Subcutaneous abdominal adipose tissue (tissue), 5 donors: ENCODE measurements at regions not wholly inside any gene's neighbourhood (a gene's known extent, or its start where the extent isn't known, plus 50 kb on each side); places are given as distances from the start of the nearest gene placed in this dataset.
A peak's percentile ranks its signal among the peaks of the same experiment; 100 is the strongest.

Experiments
- H3K27ac ChIP-seq: one replicate; pipeline ENCODE4 v1.7.0; 2013; ENCODE audit warnings: low read depth, mild to moderate bottlenecking, inconsistent platforms, low read length, moderate library complexity
- H3K27me3 ChIP-seq, 5 donors: one replicate each; pipeline ENCODE4 v1.7.0; 2013; ENCODE audit warnings: low read length in 5 of 5, inconsistent platforms in 1 of 5; ENCODE audit not compliant: control insufficient read depth in 5 of 5, insufficient read depth in 4 of 5
- H3K36me3 ChIP-seq, 5 donors: one replicate each; pipeline ENCODE4 v1.7.0; 2013; ENCODE audit warnings: low read length in 5 of 5; ENCODE audit not compliant: control insufficient read depth in 5 of 5, insufficient read depth in 5 of 5
- H3K4me1 ChIP-seq, 5 donors: one replicate each; pipeline ENCODE4 v1.7.0; 2013; ENCODE audit warnings: low read length in 5 of 5, mild to moderate bottlenecking in 3 of 5, moderate library complexity in 1 of 5; ENCODE audit not compliant: control insufficient read depth in 5 of 5, insufficient read depth in 5 of 5
- H3K4me3 ChIP-seq, 5 donors: one replicate each; pipeline ENCODE4 v1.7.0; 2013; ENCODE audit warnings: low read length in 5 of 5, low read depth in 1 of 5
- H3K9ac ChIP-seq, 5 donors: one replicate each; pipeline ENCODE4 v1.7.0; 2013; ENCODE audit warnings: low read length in 5 of 5, mild to moderate bottlenecking in 4 of 5, moderate library complexity in 3 of 5
- H3K9me3 ChIP-seq, 5 donors: one replicate each; pipeline ENCODE4 v1.7.0; 2013; ENCODE audit warnings: low read length in 5 of 5; ENCODE audit not compliant: control insufficient read depth in 5 of 5
- donor health status: healthy.
- donor health status: healthy.
- donor health status: healthy.
- donor health status: healthy.
- donor health status: healthy.

DNA sequence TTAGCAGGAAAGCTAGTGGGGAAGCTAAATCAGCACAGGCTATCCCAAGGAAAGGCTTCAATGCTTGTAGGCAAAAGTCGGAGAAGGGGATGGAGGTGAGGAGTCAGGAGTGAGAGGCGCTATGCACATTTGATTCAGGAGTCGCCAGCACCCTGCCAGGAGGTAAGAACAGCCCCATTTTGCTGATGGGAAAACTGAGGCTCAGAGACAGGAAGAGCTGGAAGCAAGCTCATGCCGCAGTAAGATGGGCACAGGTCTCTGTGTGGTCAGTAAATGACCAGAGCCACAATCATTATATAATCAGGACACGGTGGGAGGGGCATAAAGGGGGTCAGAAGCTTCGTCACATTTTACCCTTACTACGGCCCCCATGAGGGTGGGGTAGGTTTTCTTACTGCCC, 504.4 kb downstream of the MN1 start:
- Histone ChIP-seq H3K4me1 (peaks cover 2 to 9% (median 7%) of the 10 kb centered on the region in 5 donors), H3K4me3 (no peak overlapping the region), H3K27ac (no peak overlapping the region), H3K9ac (no peak overlapping the region), H3K27me3 (peaks cover 0 to 9% (median 2%) of the 10 kb centered on the region in 5 donors), H3K36me3 (no peaks in the 10 kb centered on the region), H3K9me3 (no peaks in the 10 kb centered on the region)

DNA sequence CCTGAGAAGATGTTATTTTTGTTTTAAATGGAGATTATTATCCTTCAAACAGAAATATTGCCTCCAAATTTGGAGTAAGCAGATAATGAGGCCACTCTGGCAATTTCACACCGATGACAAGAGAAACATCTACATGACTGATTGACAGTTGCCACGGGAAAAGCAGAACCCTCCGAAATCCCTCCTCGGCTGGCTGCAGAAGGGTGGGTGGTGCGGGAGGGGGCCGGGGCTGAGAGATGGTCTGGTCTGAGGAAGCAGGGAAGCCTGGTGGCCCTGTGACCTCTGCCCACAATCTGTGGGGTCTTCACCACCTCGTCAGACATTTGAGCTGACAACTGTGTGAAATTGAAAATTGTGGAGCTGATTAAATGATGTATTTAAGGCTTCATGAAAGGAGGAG, 503.2 kb downstream of the MN1 start:
- Histone ChIP-seq H3K36me3 (no peaks in the 10 kb centered on the region), H3K9ac (no peak overlapping the region), H3K4me1 (peaks cover 2 to 9% (median 7%) of the 10 kb centered on the region in 5 donors), H3K9me3 (no peaks in the 10 kb centered on the region), H3K27ac (no peak overlapping the region), H3K27me3 (peaks cover 0 to 9% (median 2%) of the 10 kb centered on the region in 5 donors), H3K4me3 (no peak overlapping the region)

DNA sequence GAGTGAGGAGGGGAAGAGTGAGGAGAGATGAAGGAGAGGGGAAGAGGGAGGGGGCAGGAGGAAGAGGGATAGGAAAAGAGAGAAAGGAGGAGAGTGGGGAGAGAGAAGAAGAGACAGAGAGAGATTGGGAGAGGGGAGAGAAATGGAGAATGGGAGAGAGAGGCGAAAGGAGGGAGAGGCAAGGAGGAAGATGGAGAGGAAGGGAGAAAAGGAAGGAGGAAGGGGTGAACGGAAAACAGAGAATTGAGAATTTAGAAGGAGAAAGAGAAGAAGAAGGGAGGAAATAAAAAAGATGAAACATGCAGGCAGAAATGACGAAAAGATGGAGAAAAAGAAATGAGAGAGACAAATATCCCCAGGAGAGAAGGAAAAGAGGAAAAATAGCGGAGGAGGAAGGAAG, 502.8 kb downstream of the MN1 start:
- Histone ChIP-seq H3K4me3 (peak overlapping the region in 4 of 5 donors; percentile 17 to 48 (median 19)), H3K27ac (no peak overlapping the region), H3K9ac (no peak overlapping the region), H3K9me3 (no peaks in the 10 kb centered on the region), H3K27me3 (peaks cover 0 to 9% (median 2%) of the 10 kb centered on the region in 5 donors), H3K4me1 (peaks cover 2 to 9% (median 7%) of the 10 kb centered on the region in 5 donors), H3K36me3 (no peaks in the 10 kb centered on the region)

DNA sequence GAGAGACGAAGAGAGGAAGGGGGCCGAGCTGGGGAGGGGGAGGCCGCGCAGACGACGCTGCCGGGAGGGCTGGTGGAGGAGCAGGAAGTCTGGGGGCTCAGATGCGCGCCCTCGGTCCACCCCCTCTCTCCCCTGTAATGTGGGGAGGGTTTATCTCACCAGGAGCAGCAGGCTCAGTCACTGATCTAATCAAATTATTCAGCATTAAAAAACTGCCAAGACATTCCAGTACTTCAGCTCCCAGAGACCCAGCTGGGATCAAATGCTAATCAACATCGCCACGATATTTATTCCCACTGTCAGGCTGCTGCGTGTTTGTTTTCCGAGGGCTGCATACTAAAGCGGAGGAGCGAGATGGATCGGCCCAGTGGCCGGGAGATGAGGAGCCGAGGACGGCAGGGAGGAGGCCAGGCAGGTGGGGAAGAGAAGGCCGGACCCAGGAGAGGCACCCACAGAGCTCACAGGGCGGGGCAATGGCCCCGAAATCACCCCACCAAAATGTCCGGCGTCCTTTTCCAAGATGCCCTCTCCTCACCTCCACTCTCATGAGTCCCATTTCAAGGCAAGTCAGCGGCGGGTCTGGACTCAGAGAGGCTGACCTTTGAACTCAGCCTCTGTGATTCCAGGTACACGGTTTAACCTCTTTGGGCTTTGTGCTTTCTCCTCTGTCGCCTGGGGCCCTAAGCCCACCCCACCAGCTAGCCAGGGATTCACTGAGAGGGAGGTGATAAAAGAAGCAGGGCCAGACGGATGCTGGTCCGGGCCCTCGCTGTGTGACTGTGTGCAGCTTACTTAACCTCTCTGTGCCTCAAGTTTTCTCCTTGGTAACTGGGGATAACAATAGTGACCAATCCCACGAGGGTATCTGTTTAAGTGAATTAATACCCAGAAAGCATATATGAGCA, 502.1 kb downstream of the MN1 start:
- Histone ChIP-seq H3K36me3 (no peaks in the 10 kb centered on the region), H3K4me3 (peak overlapping the region in 4 of 5 donors; percentile 17 to 48 (median 19)), H3K9ac (peak overlapping the region in 1 of 5 donors; percentile 23), H3K4me1 (peaks cover 2 to 9% (median 7%) of the 10 kb centered on the region in 5 donors), H3K9me3 (no peaks in the 10 kb centered on the region), H3K27ac (no peak overlapping the region), H3K27me3 (peaks cover 0 to 9% (median 2%) of the 10 kb centered on the region in 5 donors)

DNA sequence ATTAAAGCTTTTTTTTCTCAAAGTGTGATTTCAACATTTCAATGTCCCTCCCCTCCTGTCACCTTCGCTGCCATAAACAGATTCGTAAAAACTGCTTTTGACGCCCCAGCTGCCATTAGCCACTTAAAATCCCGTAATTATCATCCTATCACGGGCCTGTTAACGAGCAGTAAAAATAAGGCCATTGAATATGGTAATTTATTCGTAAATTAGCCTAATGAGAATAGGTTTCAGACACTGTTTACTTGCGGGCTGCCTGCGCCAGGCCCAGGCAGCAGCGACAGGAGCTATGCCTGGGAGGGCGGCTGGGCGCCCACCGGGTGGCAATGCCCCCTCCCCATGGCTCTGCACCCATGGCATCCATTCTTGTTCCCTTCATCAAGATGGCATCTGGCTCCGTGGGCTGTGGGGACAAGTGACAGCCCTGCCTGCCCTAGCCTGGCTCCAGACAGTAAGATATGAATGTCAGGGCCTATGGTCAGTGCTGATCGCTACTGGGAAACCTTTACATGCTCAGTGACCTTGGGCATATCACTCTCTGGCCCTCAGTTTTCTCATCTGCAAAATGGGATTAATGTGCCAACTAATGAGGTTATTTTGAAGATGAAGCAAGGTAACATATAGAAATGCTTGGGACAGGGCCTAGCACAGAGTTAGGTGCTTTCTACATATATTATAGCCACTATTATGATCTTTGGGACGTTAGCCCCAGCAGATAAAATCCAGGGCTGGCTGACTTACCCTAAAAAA, 500.8 kb downstream of the MN1 start:
- Histone ChIP-seq H3K9me3 (no peaks in the 10 kb centered on the region), H3K36me3 (no peaks in the 10 kb centered on the region), H3K9ac (no peak overlapping the region), H3K4me1 (peaks cover 2 to 9% (median 7%) of the 10 kb centered on the region in 5 donors), H3K4me3 (no peak overlapping the region), H3K27me3 (peaks cover 0 to 9% (median 2%) of the 10 kb centered on the region in 5 donors), H3K27ac (no peak overlapping the region)

DNA sequence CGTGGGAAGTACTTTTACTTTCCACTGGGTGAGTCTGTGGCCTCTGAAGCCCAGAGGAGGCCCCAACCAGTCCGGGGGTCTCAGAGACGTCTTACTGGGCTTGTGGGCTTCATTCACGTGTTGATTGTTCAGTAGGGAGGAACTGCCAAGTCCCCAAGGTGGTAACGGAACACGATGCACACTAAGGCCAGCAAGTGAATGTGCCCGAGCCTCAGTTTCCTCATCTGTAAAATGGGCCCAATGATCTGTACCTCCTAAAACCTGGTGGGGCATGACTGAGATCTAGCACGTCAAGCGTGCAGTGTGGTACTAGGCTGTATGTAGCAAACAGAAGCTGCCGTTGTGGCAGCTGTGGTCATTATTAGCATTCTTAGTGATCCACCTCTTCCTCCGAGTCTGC, 499.1 kb downstream of the MN1 start:
- no peaks in the 10 kb centered on the region for H3K9me3 ChIP-seq
- H3K4me3 ChIP-seq: no peak overlapping the region
- H3K4me1 ChIP-seq: peaks cover 2 to 14% (median 7%) of the 10 kb centered on the region in 5 donors
- peaks cover 0 to 6% (median 0%) of the 10 kb centered on the region in 5 donors for H3K27me3 ChIP-seq
- no peak overlapping the region for H3K9ac ChIP-seq
- H3K36me3 ChIP-seq: no peaks in the 10 kb centered on the region
- H3K27ac ChIP-seq: no peak overlapping the region

DNA sequence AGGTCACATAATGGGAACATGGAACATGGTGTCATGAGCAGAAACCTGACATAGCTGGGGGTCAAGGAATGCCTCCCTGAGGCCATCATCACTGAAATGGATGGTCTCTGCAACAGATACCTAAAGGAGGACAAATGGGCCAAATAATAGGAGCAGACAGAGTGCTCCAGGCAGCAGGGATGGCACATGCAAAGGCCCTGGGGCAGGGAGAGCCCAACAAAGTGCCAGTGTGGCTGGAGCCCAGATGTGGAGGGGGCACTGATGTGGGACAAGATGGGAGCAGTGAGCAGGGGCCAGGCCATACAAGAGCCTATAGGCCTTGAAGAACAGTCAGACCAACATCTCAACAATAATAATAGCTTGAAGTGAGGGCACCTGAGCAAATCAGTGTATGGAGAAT, 497.8 kb downstream of the MN1 start:
- H3K9me3 ChIP-seq: no peaks in the 10 kb centered on the region
- H3K4me3 ChIP-seq: no peak overlapping the region
- peaks cover 0 to 3% (median 0%) of the 10 kb centered on the region in 5 donors for H3K27me3 ChIP-seq
- no peaks in the 10 kb centered on the region for H3K36me3 ChIP-seq
- H3K27ac ChIP-seq: no peak overlapping the region
- no peak overlapping the region for H3K9ac ChIP-seq
- H3K4me1 ChIP-seq: peaks cover 2 to 20% (median 9%) of the 10 kb centered on the region in 5 donors

DNA sequence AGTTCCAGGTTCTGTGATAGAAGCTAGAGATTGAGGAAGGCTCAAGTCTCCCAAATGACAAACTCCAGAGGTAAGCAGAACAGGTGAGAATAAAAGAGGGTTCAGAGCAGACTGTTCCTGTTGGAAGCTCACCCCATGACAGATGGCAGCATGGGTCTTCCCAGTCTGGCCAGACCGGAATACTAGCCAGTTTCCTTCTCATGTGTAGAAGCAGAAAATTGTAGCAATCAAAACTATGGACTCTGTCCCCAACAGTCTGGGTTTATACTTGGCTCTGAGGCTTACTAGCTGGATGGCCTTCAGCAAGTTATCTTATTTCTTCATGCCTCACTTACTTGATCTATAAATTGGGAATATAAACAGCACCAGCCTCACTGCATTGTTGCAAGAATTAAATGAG, 494.8 kb downstream of the MN1 start:
- Histone ChIP-seq H3K27me3 (peaks cover 0 to 3% (median 0%) of the 10 kb centered on the region in 5 donors), H3K4me3 (no peak overlapping the region)

DNA sequence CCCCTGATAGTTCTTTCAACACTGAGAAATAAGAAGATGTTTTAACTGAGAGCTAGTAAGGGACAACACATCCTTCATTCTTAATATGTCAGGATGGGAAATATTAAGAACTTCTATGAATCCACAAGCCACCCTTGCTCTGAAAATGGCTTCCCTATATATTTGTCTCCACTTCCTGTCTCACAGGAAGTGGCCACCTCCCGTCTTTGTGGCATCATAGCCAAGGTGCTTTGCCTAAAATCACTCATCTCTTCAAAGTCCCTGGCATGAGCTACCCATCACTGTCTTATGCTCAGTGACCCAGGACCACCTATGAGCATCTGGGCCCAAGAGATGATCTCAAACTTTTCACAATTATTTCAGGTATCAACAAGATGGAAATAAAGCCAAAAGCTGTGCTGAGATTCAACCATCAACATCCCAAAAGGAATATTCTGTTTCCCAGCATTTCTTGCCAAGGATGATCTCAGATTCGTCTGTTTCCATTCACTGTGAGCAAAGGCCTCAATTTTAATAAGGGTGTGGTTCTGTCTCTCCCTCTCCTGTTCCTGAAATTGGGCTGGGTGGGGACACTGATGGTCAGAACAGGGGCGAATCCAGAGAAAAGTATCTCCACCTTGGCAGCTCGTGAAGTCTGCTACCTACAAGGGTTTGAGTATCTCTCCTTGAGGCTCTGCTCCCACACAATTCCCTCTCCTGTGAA, 493.9 kb downstream of the MN1 start:
- H3K4me1 ChIP-seq: peaks cover 3 to 39% (median 29%) of the 10 kb centered on the region in 5 donors
- H3K9ac ChIP-seq: no peak overlapping the region
- H3K27ac ChIP-seq: peak overlapping the region; percentile 25
- H3K4me3 ChIP-seq: no peak overlapping the region
- H3K9me3 ChIP-seq: no peaks in the 10 kb centered on the region
- peaks cover 0 to 3% (median 0%) of the 10 kb centered on the region in 5 donors for H3K27me3 ChIP-seq
- no peaks in the 10 kb centered on the region for H3K36me3 ChIP-seq

More for the DNA sequence above, 494.8 kb downstream of the MN1 start:
- H3K4me1 ChIP-seq: peaks cover 0 to 30% (median 20%) of the 10 kb centered on the region in 5 donors
- H3K9me3 ChIP-seq: no peaks in the 10 kb centered on the region
- H3K9ac ChIP-seq: no peak overlapping the region
- no peak overlapping the region for H3K27ac ChIP-seq
- no peaks in the 10 kb centered on the region for H3K36me3 ChIP-seq
